ENCODE measurements at regions not wholly inside any gene's neighbourhood (a gene's known extent, or its start where the extent isn't known, plus 50 kb on each side); places are given as distances from the start of the nearest gene placed in this dataset.

DNA sequence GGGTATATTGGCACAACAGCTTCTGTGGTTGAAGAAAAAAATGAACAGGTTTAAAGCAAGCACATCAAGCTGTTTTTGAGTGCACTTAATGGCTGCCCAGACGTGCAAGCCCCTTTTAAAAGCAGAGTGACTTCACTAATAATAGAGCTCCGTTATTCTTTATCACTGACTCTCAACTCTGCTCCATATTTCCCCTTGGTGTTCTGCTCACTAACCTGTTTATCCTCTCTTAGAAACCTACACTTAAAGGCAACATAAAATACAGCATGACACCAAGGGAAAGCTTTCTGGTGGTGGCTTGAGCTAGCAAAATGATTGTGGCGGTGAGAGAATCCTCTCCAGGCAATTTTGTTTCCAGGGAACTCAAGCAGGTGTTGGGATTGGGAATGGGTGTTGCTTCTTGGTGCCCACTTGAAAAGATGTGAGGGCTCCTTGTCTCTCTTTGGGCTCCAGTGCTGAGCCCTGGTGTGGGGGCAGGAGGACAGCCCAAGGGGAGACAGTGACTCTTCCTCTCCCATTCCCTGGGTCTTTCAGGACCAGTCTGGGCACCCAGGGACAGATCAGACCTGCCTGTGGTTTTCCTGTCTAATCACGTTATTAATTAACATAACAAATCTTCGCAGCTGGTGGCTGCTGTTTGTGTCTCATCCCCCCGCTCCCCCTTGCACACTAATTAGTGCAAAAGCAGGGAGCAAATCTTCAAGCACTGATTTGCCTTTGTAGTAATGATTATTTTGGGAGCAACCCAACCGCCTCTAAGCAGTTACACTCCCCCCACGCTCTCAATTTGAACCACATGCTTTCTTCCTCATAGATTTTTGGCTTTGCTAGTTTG lies 289.4 kb upstream of the CXCR4 start:
- no peak overlapping the region for H3K27ac ChIP-seq (ENCODE audit: low read depth in 1 of 3, low read length in 2 of 3)
- WGBS, 3 donors = 45 to 52% (median 46%) methylated on average over 8 of the region's 8 CpGs
- DNase-seq = no peak
- H3K4me3 ChIP-seq (ENCODE audit: low read depth in 1 of 3, low read length in 3 of 3) = no peak overlapping the region
- H3K27me3 ChIP-seq (ENCODE audit: control insufficient read depth in 3 of 3, insufficient read depth in 3 of 3, low read length in 3 of 3) = peaks cover 0 to 16% (median 2%) of the 10 kb centered on the region in 3 donors
- no peaks in the 10 kb centered on the region for H3K4me1 ChIP-seq (ENCODE audit: control insufficient read depth in 3 of 3, insufficient read depth in 2 of 3, low read depth in 1 of 3, low read length in 2 of 3)
- no peaks in the 10 kb centered on the region for H3K9me3 ChIP-seq (ENCODE audit: control insufficient read depth in 2 of 2, insufficient read depth in 1 of 2, low read depth in 1 of 2, low read length in 1 of 2)
- no peaks in the 10 kb centered on the region for H3K36me3 ChIP-seq (ENCODE audit: control insufficient read depth in 3 of 3, insufficient read depth in 2 of 3, low read depth in 1 of 3, low read length in 3 of 3)
- FAIRE-seq = no peak

DNA sequence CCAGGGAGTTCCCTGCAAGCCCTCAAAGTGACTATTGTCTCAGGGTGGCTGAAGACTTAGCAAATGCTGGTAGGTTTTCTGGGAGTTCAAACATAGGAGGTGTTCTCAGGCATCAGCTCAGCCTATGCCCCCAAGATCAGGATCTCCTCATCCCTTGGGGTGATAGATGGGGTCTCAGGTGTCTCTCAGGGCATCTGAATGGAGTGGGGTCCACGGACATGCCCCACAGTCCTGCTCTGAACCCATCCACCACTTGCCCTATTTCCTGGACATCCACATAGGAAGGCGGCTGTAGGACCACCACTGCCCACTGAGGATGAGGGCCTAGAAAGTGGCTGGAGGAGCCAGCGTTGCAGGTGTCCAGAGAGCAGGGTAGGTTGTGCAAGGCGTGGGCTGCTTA lies 287.0 kb upstream of the CXCR4 start:
- FAIRE-seq (no peak), DNase-seq (no peak)
- no peaks in the 10 kb centered on the region for H3K36me3 ChIP-seq (ENCODE audit: control insufficient read depth in 3 of 3, insufficient read depth in 2 of 3, low read depth in 1 of 3, low read length in 3 of 3)
- H3K4me3 ChIP-seq (ENCODE audit: low read depth in 1 of 3, low read length in 3 of 3) = no peak overlapping the region
- no peak overlapping the region for H3K27ac ChIP-seq (ENCODE audit: low read depth in 1 of 3, low read length in 2 of 3)
- no peaks in the 10 kb centered on the region for H3K9me3 ChIP-seq (ENCODE audit: control insufficient read depth in 2 of 2, insufficient read depth in 1 of 2, low read depth in 1 of 2, low read length in 1 of 2)
- no peaks in the 10 kb centered on the region for H3K4me1 ChIP-seq (ENCODE audit: control insufficient read depth in 3 of 3, insufficient read depth in 2 of 3, low read depth in 1 of 3, low read length in 2 of 3)
- H3K27me3 ChIP-seq (ENCODE audit: control insufficient read depth in 3 of 3, insufficient read depth in 3 of 3, low read length in 3 of 3) = peaks cover 0 to 16% (median 3%) of the 10 kb centered on the region in 3 donors
- WGBS, 3 donors = 62 to 83% (median 70%) methylated on average over 4 of the region's 4 CpGs

DNA sequence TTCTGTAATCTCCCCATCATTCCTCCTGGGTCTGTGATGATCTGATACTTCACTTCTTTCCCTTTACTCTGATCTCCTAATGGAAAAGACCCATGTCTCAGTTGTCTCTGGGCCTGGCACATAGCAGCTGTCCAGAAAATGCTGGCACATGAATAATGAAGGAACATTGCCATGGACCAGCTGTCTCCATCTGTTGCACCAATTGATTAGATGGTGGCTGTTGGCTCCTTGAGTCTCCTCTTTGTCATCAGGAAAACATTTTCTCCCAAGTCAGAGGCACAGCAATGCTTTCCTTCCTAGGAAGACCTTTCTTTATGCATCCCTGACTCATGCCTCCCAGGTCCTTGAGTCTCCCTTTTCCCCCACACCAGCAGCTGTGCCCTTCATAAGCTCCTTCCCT lies 286.2 kb upstream of the CXCR4 start:
- FAIRE-seq = no peak
- H3K27me3 ChIP-seq (ENCODE audit: control insufficient read depth in 3 of 3, insufficient read depth in 3 of 3, low read length in 3 of 3) = peaks cover 0 to 16% (median 3%) of the 10 kb centered on the region in 3 donors
- no peaks in the 10 kb centered on the region for H3K9me3 ChIP-seq (ENCODE audit: control insufficient read depth in 2 of 2, insufficient read depth in 1 of 2, low read depth in 1 of 2, low read length in 1 of 2)
- H3K36me3 ChIP-seq (ENCODE audit: control insufficient read depth in 3 of 3, insufficient read depth in 2 of 3, low read depth in 1 of 3, low read length in 3 of 3) = no peaks in the 10 kb centered on the region
- DNase-seq = no peak
- H3K27ac ChIP-seq (ENCODE audit: low read depth in 1 of 3, low read length in 2 of 3) = no peak overlapping the region
- no peaks in the 10 kb centered on the region for H3K4me1 ChIP-seq (ENCODE audit: control insufficient read depth in 3 of 3, insufficient read depth in 2 of 3, low read depth in 1 of 3, low read length in 2 of 3)
- no peak overlapping the region for H3K4me3 ChIP-seq (ENCODE audit: low read depth in 1 of 3, low read length in 3 of 3)

DNA sequence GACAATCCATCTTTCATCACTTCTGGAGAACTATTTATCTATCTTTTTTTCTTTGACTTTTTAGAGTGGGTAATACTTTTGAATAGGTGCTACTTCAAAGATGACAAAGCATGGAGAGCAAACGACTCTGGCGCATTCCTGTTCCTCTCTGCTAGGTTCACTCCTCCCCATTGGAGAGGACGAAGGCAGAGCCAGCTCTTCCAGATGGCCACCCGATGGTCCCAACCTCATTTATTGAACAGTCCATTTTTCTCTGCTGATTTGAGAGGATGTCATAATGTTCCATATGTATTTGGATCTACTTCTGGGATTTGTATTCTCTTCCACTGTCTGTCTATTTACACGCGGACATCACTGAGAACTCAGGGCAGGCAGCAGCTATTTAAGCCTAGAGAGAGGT lies 284.3 kb upstream of the CXCR4 start:
- no peaks in the 10 kb centered on the region for H3K36me3 ChIP-seq (ENCODE audit: control insufficient read depth in 3 of 3, insufficient read depth in 2 of 3, low read depth in 1 of 3, low read length in 3 of 3)
- H3K4me1 ChIP-seq (ENCODE audit: control insufficient read depth in 3 of 3, insufficient read depth in 2 of 3, low read depth in 1 of 3, low read length in 2 of 3) = no peaks in the 10 kb centered on the region
- DNase-seq (no peak), FAIRE-seq (no peak)
- no peaks in the 10 kb centered on the region for H3K9me3 ChIP-seq (ENCODE audit: control insufficient read depth in 2 of 2, insufficient read depth in 1 of 2, low read depth in 1 of 2, low read length in 1 of 2)
- no peak overlapping the region for H3K4me3 ChIP-seq (ENCODE audit: low read depth in 1 of 3, low read length in 3 of 3)
- no peak overlapping the region for H3K27ac ChIP-seq (ENCODE audit: low read depth in 1 of 3, low read length in 2 of 3)
- peaks cover 0 to 13% (median 3%) of the 10 kb centered on the region in 3 donors for H3K27me3 ChIP-seq (ENCODE audit: control insufficient read depth in 3 of 3, insufficient read depth in 3 of 3, low read length in 3 of 3)
- 82 to 90% (median 83%) methylated on average over 6 of the region's 6 CpGs for WGBS, 3 donors

DNA sequence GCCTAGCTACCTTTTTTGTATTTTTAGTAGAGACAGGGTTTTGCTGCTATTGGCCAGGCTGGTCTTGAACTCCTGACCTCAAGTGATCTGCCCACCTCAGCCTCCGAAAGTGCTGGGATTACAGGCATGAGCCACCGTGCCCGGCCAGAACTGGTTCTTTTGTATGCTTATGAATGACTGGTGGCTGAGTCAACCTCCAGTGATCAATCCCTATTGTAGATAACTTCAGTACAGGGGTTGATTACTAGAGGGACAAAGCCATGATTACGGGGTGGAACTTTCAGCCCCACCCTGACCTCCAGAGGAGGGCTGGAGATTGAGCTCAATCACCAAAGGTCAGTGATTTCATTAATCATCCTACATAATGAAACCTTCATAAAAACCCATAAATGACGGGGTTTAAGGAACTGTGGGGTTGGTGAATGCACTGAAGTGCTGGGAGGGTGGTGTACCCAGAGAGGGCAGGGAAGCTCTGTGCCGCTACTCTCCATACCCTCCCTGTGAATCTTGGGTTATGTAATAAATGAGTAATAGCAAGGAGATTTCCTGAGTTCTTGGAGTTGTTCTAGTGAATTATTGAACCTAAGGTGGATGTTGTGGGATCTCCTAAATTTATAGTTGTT lies 281.8 kb upstream of the CXCR4 start:
- FAIRE-seq (no peak), DNase-seq (peak in 1 of 2 donors; percentile 24)
- Histone ChIP-seq H3K4me1 (ENCODE audit: control insufficient read depth in 3 of 3, insufficient read depth in 2 of 3, low read depth in 1 of 3, low read length in 2 of 3) (no peaks in the 10 kb centered on the region), H3K27me3 (ENCODE audit: control insufficient read depth in 3 of 3, insufficient read depth in 3 of 3, low read length in 3 of 3) (peaks cover 0 to 4% (median 3%) of the 10 kb centered on the region in 3 donors), H3K27ac (ENCODE audit: low read depth in 1 of 3, low read length in 2 of 3) (no peak overlapping the region), H3K9me3 (ENCODE audit: control insufficient read depth in 2 of 2, insufficient read depth in 1 of 2, low read depth in 1 of 2, low read length in 1 of 2) (no peaks in the 10 kb centered on the region), H3K36me3 (ENCODE audit: control insufficient read depth in 3 of 3, insufficient read depth in 2 of 3, low read depth in 1 of 3, low read length in 3 of 3) (no peaks in the 10 kb centered on the region), H3K4me3 (ENCODE audit: low read depth in 1 of 3, low read length in 3 of 3) (no peak overlapping the region)
- 11 to 64% (median 38%) methylated on average over 6 of the region's 6 CpGs for WGBS, 3 donors

DNA sequence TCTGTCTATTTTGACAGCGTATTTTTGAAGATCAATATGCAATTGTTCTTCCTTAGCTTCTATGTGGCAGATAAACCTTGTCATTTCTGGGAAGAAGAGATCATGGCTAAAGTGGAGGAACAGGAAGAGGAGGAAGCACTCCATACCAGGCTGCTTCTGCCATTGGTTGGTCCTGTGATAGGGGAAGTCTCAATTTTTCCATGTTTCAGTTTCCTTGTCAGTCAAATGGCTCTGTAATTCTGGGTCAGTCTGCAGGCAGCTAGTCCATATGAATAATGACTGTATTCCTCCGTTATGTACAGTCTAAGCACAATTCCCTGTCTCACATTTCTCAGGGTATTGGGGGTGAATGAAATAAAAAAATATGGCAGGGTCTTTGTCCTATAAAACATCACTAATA lies 277.6 kb upstream of the CXCR4 start:
- FAIRE-seq = no peak
- DNase-seq = no peak
- H3K9me3 ChIP-seq (ENCODE audit: control insufficient read depth in 2 of 2, insufficient read depth in 1 of 2, low read depth in 1 of 2, low read length in 1 of 2) = no peaks in the 10 kb centered on the region
- 81 to 89% (median 86%) methylated on average over 2 of the region's 2 CpGs for WGBS, 3 donors
- H3K4me3 ChIP-seq (ENCODE audit: low read depth in 1 of 3, low read length in 3 of 3) = no peak overlapping the region
- H3K27ac ChIP-seq (ENCODE audit: low read depth in 1 of 3, low read length in 2 of 3) = no peak overlapping the region
- H3K4me1 ChIP-seq (ENCODE audit: control insufficient read depth in 3 of 3, insufficient read depth in 2 of 3, low read depth in 1 of 3, low read length in 2 of 3) = no peaks in the 10 kb centered on the region
- no peaks in the 10 kb centered on the region for H3K36me3 ChIP-seq (ENCODE audit: control insufficient read depth in 3 of 3, insufficient read depth in 2 of 3, low read depth in 1 of 3, low read length in 3 of 3)
- no peaks in the 10 kb centered on the region for H3K27me3 ChIP-seq (ENCODE audit: control insufficient read depth in 3 of 3, insufficient read depth in 3 of 3, low read length in 3 of 3)

DNA sequence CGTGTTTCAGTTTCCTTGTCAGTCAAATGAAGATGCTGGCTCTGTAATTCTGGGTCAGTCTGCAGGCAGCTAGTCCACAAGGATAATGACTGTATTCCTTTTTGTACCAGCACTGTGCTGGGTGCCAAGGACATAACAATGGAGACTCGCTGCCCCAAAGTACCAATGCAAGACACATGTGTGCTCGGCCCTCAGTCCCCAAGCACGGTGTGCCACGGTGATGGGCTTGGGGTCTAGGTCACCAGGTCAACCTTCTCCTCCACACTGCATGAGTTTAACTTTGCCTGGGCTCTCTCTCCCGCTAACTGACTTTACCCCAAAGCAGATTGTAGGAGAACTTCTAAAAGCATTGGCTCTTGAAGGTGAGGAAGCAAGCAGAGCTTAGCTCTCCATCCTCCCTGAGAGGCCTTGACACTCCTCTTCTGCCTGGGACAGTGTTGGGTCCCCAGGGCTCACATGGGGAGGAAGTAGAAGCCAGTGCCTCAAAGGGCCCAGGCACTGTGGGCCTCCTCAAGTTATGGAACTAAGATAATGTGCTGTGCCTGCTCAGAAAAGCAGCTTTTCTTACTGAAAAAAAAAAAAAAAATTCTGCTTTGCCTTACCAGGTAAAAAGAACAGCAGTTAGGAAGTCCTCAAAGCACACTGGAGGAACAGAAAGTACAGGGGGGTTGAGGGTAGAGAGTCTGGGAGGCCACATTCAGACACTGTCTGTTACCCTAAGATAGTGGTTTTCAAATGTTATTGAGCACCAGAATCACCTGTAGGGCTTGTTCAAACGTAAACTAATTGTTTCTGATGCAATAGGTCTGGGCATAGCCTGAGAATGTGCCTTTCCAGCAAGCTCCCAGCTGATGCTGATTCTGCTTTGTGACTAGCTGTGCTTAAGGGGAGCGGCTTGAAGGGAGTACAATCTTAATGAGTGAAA lies 276.4 kb upstream of the CXCR4 start:
- H3K27me3 ChIP-seq (ENCODE audit: control insufficient read depth in 3 of 3, insufficient read depth in 3 of 3, low read length in 3 of 3) = no peaks in the 10 kb centered on the region
- WGBS, 3 donors = 81 to 84% (median 82%) methylated on average over 8 of the region's 8 CpGs
- FAIRE-seq = no peak

DNA sequence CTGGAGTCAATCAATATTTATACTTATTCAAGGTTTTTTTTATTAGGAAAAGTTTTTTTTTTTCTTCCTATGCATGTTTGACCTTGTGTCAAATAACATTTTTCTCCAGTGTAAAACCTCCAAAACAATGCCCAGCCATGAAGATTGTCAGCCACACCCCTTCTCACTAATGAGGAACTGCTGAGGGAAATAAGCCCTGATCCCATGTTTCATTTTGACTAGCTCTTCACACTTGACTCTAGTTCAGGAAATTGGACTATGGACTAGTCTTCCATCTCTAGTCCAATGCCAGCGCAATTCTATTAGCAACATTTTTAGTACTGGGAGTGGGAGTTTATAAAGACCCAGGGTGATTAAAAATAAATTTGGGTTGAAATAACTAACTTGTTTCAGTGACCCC lies 275.6 kb upstream of the CXCR4 start:
- Histone ChIP-seq H3K27ac (ENCODE audit: low read depth in 1 of 3, low read length in 2 of 3) (no peak overlapping the region), H3K36me3 (ENCODE audit: control insufficient read depth in 3 of 3, insufficient read depth in 2 of 3, low read depth in 1 of 3, low read length in 3 of 3) (no peaks in the 10 kb centered on the region), H3K4me3 (ENCODE audit: low read depth in 1 of 3, low read length in 3 of 3) (no peak overlapping the region), H3K27me3 (ENCODE audit: control insufficient read depth in 3 of 3, insufficient read depth in 3 of 3, low read length in 3 of 3) (no peaks in the 10 kb centered on the region), H3K9me3 (ENCODE audit: control insufficient read depth in 2 of 2, insufficient read depth in 1 of 2, low read depth in 1 of 2, low read length in 1 of 2) (no peaks in the 10 kb centered on the region), H3K4me1 (ENCODE audit: control insufficient read depth in 3 of 3, insufficient read depth in 2 of 3, low read depth in 1 of 3, low read length in 2 of 3) (no peaks in the 10 kb centered on the region)
- FAIRE-seq (no peak), DNase-seq (no peak)
- 41 to 81% (median 81%) methylated on average over 1 of the region's 1 CpG for WGBS, 3 donors

More for the DNA sequence above, 276.4 kb upstream of the CXCR4 start:
- Histone ChIP-seq H3K4me1 (ENCODE audit: control insufficient read depth in 3 of 3, insufficient read depth in 2 of 3, low read depth in 1 of 3, low read length in 2 of 3) (no peaks in the 10 kb centered on the region), H3K27ac (ENCODE audit: low read depth in 1 of 3, low read length in 2 of 3) (no peak overlapping the region), H3K36me3 (ENCODE audit: control insufficient read depth in 3 of 3, insufficient read depth in 2 of 3, low read depth in 1 of 3, low read length in 3 of 3) (no peaks in the 10 kb centered on the region), H3K4me3 (ENCODE audit: low read depth in 1 of 3, low read length in 3 of 3) (no peak overlapping the region), H3K9me3 (ENCODE audit: control insufficient read depth in 2 of 2, insufficient read depth in 1 of 2, low read depth in 1 of 2, low read length in 1 of 2) (no peaks in the 10 kb centered on the region)
- no peak for DNase-seq

Data from small intestine (tissue), 7 donors.